HG02943 (cell line): ENCODE measurements at regions not wholly inside any gene's neighbourhood (a gene's known extent, or its start where the extent isn't known, plus 50 kb on each side); places are given as distances from the start of the nearest gene placed in this dataset.
"Not testable (repeated sequence)": the region's sequence is repeated elsewhere in the genome, so short reads cannot be mapped to it uniquely, and the experiment has no call there.

Experiments
- ATAC-seq: cut with Tn5 transposase; IDR thresholded peaks from one replicate; pipeline ENCODE4 v1.9.1; 2021; ENCODE audit warnings: mild to moderate bottlenecking, low read depth, moderate library complexity; ENCODE audit not compliant: unreplicated experiment

DNA sequence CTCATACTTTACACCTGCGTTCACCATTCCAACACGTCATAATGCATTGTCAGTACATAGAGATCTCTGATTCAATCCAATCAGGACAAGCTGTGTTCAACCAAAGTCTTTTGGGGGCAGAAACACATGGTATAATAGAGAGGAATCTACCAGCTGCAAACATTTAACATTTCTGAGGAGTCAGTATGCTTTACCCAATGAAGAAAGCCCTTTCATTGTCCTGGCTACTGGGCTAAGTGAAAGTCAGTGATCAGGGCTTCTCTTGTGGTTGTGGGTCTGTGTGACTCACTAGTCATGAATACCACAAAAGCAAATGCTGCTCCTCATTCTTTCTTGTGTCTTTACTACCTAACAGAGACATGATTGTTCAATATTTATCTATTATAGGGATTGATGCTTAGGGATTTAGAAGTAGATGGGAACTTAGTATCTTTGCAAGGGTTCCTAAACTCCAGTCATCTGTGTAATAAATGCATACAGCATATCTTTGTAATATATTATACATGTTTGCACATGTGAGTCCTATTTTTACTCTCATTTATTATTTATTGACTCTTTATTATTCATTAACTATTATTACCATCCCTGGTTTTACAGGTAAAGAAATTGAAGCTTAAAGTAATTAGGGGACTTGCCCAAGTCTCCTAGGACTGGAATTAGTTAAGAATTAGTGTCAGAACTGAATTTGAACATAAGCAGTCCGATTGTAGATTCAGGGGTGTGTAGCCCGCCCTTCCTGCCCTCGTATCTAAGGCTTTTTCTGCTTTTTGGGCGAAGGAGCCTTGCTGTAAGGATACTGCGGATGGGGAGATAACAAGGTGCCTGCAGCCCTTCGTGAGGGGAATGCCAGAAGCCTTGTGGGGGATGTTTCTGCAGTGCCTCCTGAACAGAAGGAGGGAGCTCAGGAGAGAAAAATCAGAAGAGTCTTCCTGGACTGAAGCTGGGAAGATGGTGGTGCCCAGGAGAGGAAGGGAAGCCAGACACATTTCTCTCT lies 353.1 kb upstream of the BOD1L1 start:
- no peak for ATAC-seq

GRCh38 chr4:13981499-13981898 lies 354.0 kb upstream of the BOD1L1 start:
- ATAC-seq: no peak

DNA sequence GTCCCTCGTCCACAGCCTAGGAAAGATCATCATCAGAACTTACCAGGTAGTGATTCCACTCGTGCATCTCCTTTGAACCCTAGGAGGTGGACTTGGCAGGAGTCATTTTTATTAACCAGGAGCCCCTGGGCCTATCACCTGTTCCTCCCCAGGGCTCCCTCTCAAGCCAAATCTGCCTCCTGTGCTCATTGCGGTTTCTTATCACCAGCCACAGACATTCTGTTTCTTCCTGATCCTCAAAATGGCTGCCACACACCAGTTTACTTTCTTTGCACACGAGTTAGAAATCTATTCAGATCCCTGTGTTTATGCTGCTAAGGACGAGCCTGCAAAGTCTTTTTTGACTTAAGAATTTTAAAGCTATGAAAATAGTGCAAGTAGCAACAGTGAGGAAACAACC lies 354.5 kb upstream of the BOD1L1 start:
- no peak for ATAC-seq

DNA sequence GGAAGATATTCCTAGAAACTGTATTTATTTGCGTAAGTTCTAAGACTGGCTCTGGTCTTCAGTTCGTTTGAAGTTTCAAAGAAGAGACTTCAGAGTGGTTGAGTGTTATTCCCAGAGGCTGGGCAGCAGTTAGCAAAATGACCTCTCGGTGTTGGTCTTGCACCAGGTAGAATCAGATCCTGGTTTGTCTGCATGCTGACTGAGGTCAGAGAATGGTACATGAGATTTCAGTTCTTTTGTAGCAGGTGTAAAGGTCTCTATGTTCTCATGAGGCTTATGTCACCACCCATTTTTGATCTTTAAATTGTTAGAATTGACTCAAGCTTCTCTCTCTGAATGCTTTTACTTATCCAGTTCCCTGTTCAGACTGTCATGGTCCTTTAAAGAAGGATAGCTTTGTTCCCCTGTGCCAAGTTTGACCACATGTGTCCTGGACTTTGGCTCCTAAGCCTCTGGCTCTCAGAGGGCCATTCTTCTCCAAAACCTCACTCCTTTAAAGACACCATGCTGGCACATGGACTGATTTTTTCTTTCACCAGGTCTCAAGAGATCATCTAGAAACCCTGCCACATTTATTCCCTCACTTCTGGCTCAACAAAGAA lies 355.8 kb upstream of the BOD1L1 start:
- ATAC-seq: no peak

DNA sequence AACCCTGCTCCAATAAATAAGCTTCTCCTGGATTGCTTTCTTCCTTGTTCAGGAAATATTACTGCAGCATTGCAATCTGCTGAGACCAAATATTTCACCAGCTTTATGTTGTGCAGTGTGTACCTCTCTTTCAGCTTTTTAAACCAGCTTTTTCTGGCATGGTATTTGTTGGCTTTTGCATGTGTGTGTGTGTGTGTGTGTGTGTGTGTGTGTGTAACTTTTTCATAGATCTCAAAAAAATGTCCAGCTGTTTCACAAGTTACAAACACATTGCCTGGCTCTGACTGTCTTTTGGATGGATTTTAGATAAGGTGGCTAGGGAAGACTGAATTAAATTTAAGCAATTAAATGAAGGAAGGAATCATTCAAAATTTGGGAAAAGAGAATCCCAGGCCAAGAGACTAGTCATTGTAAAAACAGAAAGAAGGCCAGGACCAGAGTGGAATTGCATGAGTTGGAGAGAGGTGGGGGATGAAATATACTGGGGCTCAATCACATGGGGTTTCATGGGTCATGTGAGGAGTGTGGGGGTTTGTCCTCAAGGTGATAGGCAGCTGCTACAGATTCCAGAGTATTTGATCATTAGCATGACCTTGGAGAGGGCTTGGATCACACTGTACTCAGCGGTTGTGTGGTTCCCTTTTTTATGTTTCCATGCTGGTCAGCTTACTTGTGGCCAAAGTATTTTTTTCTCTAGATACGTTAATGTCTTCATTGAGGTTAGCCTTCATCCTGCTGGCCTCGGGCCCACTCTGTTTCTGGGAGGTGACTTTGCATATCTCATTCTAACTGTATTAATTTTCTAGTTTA lies 357.7 kb upstream of the BOD1L1 start:
- no peak for ATAC-seq

DNA sequence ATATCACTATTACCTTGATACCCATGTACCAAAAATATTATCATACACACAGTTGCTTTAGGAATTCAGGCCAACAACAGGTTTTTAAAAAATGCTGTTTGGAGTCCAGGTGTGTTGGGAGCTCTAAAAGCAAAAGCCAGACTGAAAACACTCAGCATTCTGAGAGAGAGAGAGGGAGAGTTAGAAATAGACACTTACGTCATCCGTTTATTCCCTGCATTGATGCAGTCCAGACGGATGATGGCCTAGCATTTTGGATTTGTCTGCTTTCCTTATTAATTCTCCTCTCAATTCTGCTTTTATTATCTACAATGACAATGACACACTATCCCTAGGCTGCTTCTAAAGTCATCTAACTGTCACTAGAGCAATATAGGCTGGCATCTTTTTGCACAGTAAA lies 358.3 kb upstream of the BOD1L1 start:
- ATAC-seq: no peak

DNA sequence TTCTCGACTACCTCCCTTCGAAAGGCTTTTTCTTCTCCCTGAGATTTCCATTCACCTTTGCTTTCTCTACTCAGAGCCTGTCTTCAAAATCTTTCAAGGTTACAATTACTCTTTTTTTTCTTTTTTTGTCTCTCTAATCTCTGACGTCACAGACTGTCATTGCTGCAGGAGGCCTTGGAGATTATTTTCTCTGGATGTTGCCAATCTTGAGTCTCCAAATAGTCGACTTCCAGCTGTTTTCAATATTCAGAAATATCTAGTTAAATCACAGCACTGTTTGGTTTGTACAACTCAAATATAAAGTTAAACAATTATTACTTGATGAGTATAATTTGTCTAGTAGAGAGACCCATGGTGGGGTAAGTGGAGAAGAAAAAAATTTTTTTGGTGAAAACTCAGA lies 359.0 kb upstream of the BOD1L1 start:
- ATAC-seq: no peak

DNA sequence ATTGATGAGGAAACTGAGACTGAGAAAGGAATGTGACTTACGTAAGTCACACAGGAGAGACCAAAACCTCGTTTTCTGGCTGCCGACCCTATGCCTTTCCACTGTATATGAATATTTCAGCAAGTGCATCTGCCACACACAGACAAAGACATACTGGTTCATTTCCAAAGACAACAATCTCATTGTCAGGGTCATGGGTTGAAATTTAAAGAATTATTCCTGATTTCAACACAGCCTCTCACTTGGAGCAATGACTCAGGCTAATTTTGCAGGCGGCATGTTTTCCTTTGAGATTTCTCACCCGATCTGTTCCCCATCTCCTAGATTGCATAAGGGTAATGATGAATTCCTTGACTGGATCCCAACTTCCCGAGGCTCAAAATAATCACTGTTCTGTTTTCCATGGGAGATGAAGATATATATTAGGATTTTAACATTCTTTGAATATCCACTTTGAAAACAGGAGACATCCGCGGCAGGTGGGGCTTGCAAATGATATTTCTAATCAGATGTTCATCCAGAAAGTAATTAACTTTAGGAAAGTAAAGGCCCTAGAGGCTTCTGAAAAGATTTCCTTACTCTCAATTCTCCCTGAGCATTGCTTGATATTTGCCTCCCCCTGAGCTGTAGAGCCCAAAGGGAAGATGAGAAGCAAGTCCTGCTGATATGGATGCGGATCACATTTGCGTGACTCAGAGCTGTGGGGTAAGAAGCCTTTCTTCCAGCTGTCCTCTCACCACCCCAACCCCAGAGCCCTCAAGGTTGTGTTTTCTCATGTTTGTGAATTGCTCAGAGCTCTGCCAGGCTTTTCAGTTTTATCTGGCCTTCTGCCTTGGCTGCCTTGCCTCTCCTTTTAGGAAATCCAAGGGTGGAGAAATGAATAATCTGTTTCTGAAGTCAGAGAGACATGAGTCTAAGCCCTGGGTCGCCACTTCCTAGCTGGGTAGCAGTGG lies 361.1 kb upstream of the BOD1L1 start:
- ATAC-seq: no peak

- ATAC-seq: no peak
Observed at GRCh38 chr4:13989501-13989900, 362.0 kb upstream of the BOD1L1 start.

GRCh38 chr4:13990596-13991589 lies 363.4 kb upstream of the BOD1L1 start:
- ATAC-seq: no peak

- ATAC-seq: no peak
Observed at GRCh38 chr4:13992041-13992440, 364.5 kb upstream of the BOD1L1 start.

DNA sequence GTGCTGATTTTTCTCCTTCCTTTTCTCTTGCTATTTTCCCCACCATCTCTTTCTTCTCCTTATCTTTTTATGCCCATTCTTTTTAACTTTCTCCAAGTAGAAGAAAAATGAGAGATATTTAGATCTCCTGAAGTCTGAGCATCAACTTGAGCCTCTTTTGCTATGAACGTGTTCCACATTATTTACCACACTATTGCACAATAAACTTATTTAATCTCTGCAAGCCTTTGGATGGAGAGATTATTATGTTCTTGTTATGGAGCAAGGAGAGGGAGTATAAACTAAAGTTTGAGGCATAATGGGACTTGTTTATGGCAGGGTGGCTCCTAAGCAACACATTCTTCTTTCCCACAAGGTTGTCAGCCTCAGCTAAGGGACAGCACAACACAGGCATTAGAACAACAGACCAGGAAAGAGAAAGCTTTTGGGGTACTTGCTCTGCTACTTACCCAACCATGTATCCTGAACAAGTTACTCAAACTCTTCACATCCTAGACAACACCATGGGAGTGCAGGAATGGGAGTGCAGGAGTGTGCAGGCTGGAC lies 365.5 kb upstream of the BOD1L1 start:
- ATAC-seq: no peak

GRCh38 chr4:13994016-13994415 lies 366.5 kb upstream of the BOD1L1 start:
- ATAC-seq: no peak

GRCh38 chr4:13998850-13999445 lies 371.4 kb upstream of the BOD1L1 start:
- ATAC-seq: no peak

GRCh38 chr4:14000091-14000814 lies 372.7 kb upstream of the BOD1L1 start:
- no peak for ATAC-seq

DNA sequence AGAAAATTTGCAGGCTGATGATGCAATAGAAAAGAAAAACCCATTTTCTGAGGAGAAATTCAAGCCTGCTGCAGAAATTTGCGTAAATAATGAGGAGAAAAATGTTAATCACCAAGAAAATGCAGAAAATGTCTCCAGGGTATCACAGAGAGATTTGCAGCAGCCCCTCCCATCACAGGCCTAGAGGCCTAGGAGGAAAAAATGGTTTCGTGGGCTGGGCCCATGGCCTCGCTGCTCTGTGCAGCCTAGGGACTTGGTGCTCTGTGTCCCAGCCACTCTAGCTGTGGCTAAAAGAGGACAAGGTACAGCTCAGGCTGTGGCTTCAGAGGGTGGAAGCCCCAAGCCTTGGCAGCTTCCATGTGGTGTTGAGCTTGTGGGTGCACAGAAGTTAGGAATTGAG lies 374.8 kb upstream of the BOD1L1 start:
- not testable (repeated sequence) for ATAC-seq

- ATAC-seq: no peak
Observed at GRCh38 chr4:14008494-14008893, 381.0 kb upstream of the BOD1L1 start.
